HuH-7.5 (cell line): ENCODE measurements at regions not wholly inside any gene's neighbourhood (a gene's known extent, or its start where the extent isn't known, plus 50 kb on each side); places are given as distances from the start of the nearest gene placed in this dataset.
"Not testable (repeated sequence)": the region's sequence is repeated elsewhere in the genome, so short reads cannot be mapped to it uniquely, and the experiment has no call there.

Experiments used
- DNase-seq: peaks from one replicate; pipeline ENCODE4 v3.0.0; 2011; ENCODE audit warnings: low spot score

GRCh38 chr4:120299631-120300030 is 233.0 kb upstream of the MAD2L1 start:
- no peak for DNase-seq

GRCh38 chr4:120293341-120293740 is 226.7 kb upstream of the MAD2L1 start:
- no peak for DNase-seq

GRCh38 chr4:120291541-120291940 is 224.9 kb upstream of the MAD2L1 start:
- no peak for DNase-seq

- DNase-seq, result no peak
Observed at GRCh38 chr4:120290553-120290952, 223.9 kb upstream of the MAD2L1 start.

- DNase-seq, result no peak
Observed at GRCh38 chr4:120286813-120287212, 220.2 kb upstream of the MAD2L1 start.

- no peak for DNase-seq
Observed at GRCh38 chr4:120281581-120281980, 214.9 kb upstream of the MAD2L1 start.

GRCh38 chr4:120277391-120277790 is 210.7 kb upstream of the MAD2L1 start:
- DNase-seq, result no peak

GRCh38 chr4:120266602-120267001 is 200.0 kb upstream of the MAD2L1 start:
- no peak for DNase-seq

- no peak for DNase-seq
Observed at GRCh38 chr4:120263618-120264017, 197.0 kb upstream of the MAD2L1 start.

GRCh38 chr4:120261117-120261516 is 194.5 kb upstream of the MAD2L1 start:
- no peak for DNase-seq

- not testable (repeated sequence) for DNase-seq
Observed at GRCh38 chr4:120256112-120256775, 189.6 kb upstream of the MAD2L1 start.

GRCh38 chr4:120238277-120238973 is 171.8 kb upstream of the MAD2L1 start:
- DNase-seq, result no peak

- DNase-seq, result no peak
Observed at GRCh38 chr4:120236873-120237272, 170.2 kb upstream of the MAD2L1 start.

GRCh38 chr4:120232050-120232449 is 165.4 kb upstream of the MAD2L1 start:
- no peak for DNase-seq

- no peak for DNase-seq
Observed at GRCh38 chr4:120228086-120228485, 161.4 kb upstream of the MAD2L1 start.

- no peak for DNase-seq
Observed at GRCh38 chr4:120227554-120227953, 160.9 kb upstream of the MAD2L1 start.

GRCh38 chr4:120225527-120225926 is 158.9 kb upstream of the MAD2L1 start:
- peak; percentile 2 for DNase-seq

- DNase-seq, result no peak
Observed at GRCh38 chr4:120218981-120219380, 152.3 kb upstream of the MAD2L1 start.

- no peak for DNase-seq
Observed at GRCh38 chr4:120215350-120215749, 148.7 kb upstream of the MAD2L1 start.

- DNase-seq, result no peak
Observed at GRCh38 chr4:120211408-120212015, 144.9 kb upstream of the MAD2L1 start.

- DNase-seq, result no peak
Observed at GRCh38 chr4:120209706-120210105, 143.1 kb upstream of the MAD2L1 start.

GRCh38 chr4:120207021-120207420 is 140.4 kb upstream of the MAD2L1 start:
- no peak for DNase-seq

- DNase-seq, result no peak
Observed at GRCh38 chr4:120202222-120202621, 135.6 kb upstream of the MAD2L1 start.
